ENCODE measurements at regions not wholly inside any gene's neighbourhood (a gene's known extent, or its start where the extent isn't known, plus 50 kb on each side); places are given as distances from the start of the nearest gene placed in this dataset.

DNA sequence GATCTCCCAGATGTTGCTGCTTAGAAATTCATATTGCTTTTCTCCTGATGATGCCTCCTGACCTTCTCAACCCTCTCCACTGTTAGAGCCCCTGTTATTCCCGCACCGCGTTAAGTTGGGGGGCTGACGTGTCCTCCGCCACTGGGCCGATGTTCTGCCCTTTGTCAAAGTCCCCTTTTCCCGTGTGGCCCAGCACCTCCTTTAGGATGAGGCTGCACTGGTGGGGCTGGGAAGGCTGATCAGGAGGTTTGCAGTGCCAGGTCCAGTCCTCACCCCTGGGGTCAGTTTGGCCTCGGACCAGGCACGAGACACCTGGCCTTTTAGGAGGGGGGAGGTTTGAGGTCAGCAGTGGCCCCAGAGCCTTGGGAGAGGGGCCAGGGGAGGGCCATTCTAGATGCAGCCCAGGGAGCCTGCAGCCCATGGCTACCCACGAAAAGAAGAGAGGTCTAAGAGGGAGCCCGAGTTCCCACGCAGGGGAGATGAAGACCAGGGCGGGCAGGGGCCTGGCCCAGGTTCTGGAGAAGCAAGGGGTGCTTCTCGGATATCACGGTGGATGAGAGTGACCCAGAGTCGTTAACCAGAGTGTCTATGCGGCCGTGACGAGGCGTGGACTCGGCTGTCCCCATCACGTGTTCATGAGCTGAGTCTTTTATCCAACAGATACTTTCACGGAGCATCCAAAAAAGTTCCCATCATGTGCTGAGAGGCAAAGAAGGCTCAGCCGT is 150.4 kb downstream of the DNAJB6 start:
- H3K27ac Mint-ChIP-seq, result no peak overlapping the region
- H3K4me1 Mint-ChIP-seq, result no peaks in the 10 kb centered on the region
- no peak overlapping the region for H2BK5ac ChIP-seq (ENCODE audit: insufficient read length, low read length)
- WGBS (ENCODE audit: extremely low coverage, insufficient read length, low lambda C conversion rate), result no CpG with 5 or more reads among the region's 24 CpGs
- H3K9ac ChIP-seq (ENCODE audit: extremely low read depth, insufficient read length, low read length), result no peak overlapping the region
- no peak overlapping the region for H2BK20ac ChIP-seq (ENCODE audit: low read depth, low read length, poor library complexity, severe bottlenecking)
- H2AFZ ChIP-seq (ENCODE audit: low read length), result no peak overlapping the region
- no peak overlapping the region; the same call in 1 of the 2 replicates for H3K14ac ChIP-seq (ENCODE audit: insufficient read depth, low read length)
- no peak overlapping the region for H3K23ac ChIP-seq (ENCODE audit: insufficient read length, low read depth, low read length)
- no peak overlapping the region for H3K4ac ChIP-seq (ENCODE audit: low read depth, low read length)
- H2BK12ac ChIP-seq (ENCODE audit: insufficient read length, low read depth, low read length), result no peak overlapping the region
- H3K56ac ChIP-seq (ENCODE audit: insufficient read length, low read depth, low read length), result no peak overlapping the region
- TF ChIP-seq, protein P1, sequence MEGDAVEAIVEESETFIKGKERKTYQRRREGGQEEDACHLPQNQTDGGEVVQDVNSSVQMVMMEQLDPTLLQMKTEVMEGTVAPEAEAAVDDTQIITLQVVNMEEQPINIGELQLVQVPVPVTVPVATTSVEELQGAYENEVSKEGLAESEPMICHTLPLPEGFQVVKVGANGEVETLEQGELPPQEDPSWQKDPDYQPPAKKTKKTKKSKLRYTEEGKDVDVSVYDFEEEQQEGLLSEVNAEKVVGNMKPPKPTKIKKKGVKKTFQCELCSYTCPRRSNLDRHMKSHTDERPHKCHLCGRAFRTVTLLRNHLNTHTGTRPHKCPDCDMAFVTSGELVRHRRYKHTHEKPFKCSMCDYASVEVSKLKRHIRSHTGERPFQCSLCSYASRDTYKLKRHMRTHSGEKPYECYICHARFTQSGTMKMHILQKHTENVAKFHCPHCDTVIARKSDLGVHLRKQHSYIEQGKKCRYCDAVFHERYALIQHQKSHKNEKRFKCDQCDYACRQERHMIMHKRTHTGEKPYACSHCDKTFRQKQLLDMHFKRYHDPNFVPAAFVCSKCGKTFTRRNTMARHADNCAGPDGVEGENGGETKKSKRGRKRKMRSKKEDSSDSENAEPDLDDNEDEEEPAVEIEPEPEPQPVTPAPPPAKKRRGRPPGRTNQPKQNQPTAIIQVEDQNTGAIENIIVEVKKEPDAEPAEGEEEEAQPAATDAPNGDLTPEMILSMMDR (conservative IDR thresholded peaks at IDR 0.05), result no peak
- H2BK15ac ChIP-seq (ENCODE audit: low read depth, low read length), result no peak overlapping the region
- no peaks in the 10 kb centered on the region for H3K9me3 ChIP-seq (ENCODE audit: control insufficient read depth, low read depth, low read length)
- no peak overlapping the region for H3K4me2 ChIP-seq (ENCODE audit: insufficient read depth, insufficient read length, low read length)
- H3K23me2 ChIP-seq (ENCODE audit: insufficient read length, low read depth, low read length, poor library complexity, severe bottlenecking), result no peaks in the 10 kb centered on the region
- peaks cover 4 to 11% of the 10 kb centered on the region in 2 experiments for H3K9me3 Mint-ChIP-seq
- no peak overlapping the region for H3K18ac ChIP-seq (ENCODE audit: insufficient read length, low read depth, low read length)
- no peaks in the 10 kb centered on the region for H3K27me3 ChIP-seq (ENCODE audit: insufficient read depth, low read length)
- no peak overlapping the region for H4K8ac ChIP-seq (replicated peaks; ENCODE audit: insufficient read length, low read depth, low read length)
- H4K5ac ChIP-seq (ENCODE audit: insufficient read length, low read depth, low read length), result no peak overlapping the region
- H4K91ac ChIP-seq (ENCODE audit: insufficient read length, low read depth, low read length), result no peak overlapping the region
- no peak for DNase-seq
- H3K4me1 ChIP-seq (ENCODE audit: insufficient read depth, low read length), result no peaks in the 10 kb centered on the region
- no peak overlapping the region for H2BK120ac ChIP-seq (ENCODE audit: low read depth, low read length, poor library complexity, severe bottlenecking)
- no peaks in the 10 kb centered on the region for H3K79me2 ChIP-seq (ENCODE audit: insufficient read depth, low read length)
- H3K36me3 Mint-ChIP-seq (ENCODE audit: insufficient read depth in 1 of 3, low read depth in 3 of 3), result no peaks in the 10 kb centered on the region; a peak in 1 of 7 replicates
- H3K27me3 Mint-ChIP-seq (ENCODE audit: low read depth), result peaks cover 63% of the 10 kb centered on the region
- no peaks in the 10 kb centered on the region for H4K20me1 ChIP-seq (ENCODE audit: control insufficient read depth, insufficient read depth, insufficient read length)
- H2AK5ac ChIP-seq (ENCODE audit: insufficient read length, low read length), result no peak overlapping the region
- H3K4me3 Mint-ChIP-seq, result no peak overlapping the region
- H3K27ac ChIP-seq (ENCODE audit: insufficient read length, low read depth, low read length), result no peak overlapping the region
- H3T11ph ChIP-seq (ENCODE audit: low read length), result no peak overlapping the region
- no peaks in the 10 kb centered on the region for H3K79me1 ChIP-seq (ENCODE audit: insufficient read depth, low read depth, low read length, poor library complexity, severe bottlenecking)

All from H9 (cell line).